WI38 (cell line): ENCODE measurements at regions not wholly inside any gene's neighbourhood (a gene's known extent, or its start where the extent isn't known, plus 50 kb on each side); places are given as distances from the start of the nearest gene placed in this dataset.

Experiments
- H3K4me3 ChIP-seq: 2 replicates; pipeline ENCODE4 v1.5.1; 2011; ENCODE audit warnings: low read depth, mild to moderate bottlenecking, control low read depth, low read length
- CTCF ChIP-seq: IDR thresholded peaks from 2 replicates; pipeline ENCODE4 v1.5.1; 2012; ENCODE audit warnings: low read depth, mild to moderate bottlenecking, control low read depth, low read length

GRCh38 chr3:55244247-55244646 is 242.9 kb downstream of the WNT5A start:
- TF ChIP-seq CTCF = no peak
- H3K4me3 ChIP-seq = no peak overlapping the region

- TF ChIP-seq CTCF = no peak
- H3K4me3 ChIP-seq = no peak overlapping the region
Observed at GRCh38 chr3:55243678-55244077, 243.4 kb downstream of the WNT5A start.

GRCh38 chr3:55242921-55243320 is 244.2 kb downstream of the WNT5A start:
- H3K4me3 ChIP-seq = no peak overlapping the region
- TF ChIP-seq CTCF = no peak

- no peak overlapping the region for H3K4me3 ChIP-seq
- TF ChIP-seq CTCF = no peak
Observed at GRCh38 chr3:55241098-55241497, 246.0 kb downstream of the WNT5A start.

GRCh38 chr3:55235416-55235815 is 251.7 kb downstream of the WNT5A start:
- no peak for TF ChIP-seq CTCF
- no peak overlapping the region for H3K4me3 ChIP-seq

GRCh38 chr3:55226696-55227095 is 260.4 kb downstream of the WNT5A start:
- H3K4me3 ChIP-seq = no peak overlapping the region
- TF ChIP-seq CTCF = no peak

GRCh38 chr3:55218577-55218976 is 268.5 kb downstream of the WNT5A start:
- no peak overlapping the region for H3K4me3 ChIP-seq
- TF ChIP-seq CTCF = no peak
